SK-N-SH treated with all-trans-retinoic acid at 6 μM for 48 hours (cell line): ENCODE measurements at regions not wholly inside any gene's neighbourhood (a gene's known extent, or its start where the extent isn't known, plus 50 kb on each side); places are given as distances from the start of the nearest gene placed in this dataset.

Experiments used
- ARNTL ChIP-seq: fragments of 450-650 bp; formaldehyde crosslinking; IDR thresholded peaks from 2 replicates; pipeline ENCODE4 v1.5.0; 2020; ENCODE audit warnings: low read depth, mild to moderate bottlenecking, moderate library complexity, borderline replicate concordance
- CREB5 ChIP-seq: fragments of 250-450 bp; sonication (Bioruptor Pico); IDR thresholded peaks from 2 replicates; pipeline ENCODE4 v1.5.1; 2020; ENCODE audit warnings: low read depth, mild to moderate bottlenecking, moderate library complexity
- ESRRG ChIP-seq: fragments of 250-450 bp; sonication (Bioruptor Pico); IDR thresholded peaks from 2 replicates; pipeline ENCODE4 v1.6.1; 2021; ENCODE audit warnings: mild to moderate bottlenecking
- OSR1 ChIP-seq: fragments of 250-450 bp; sonication (Bioruptor Pico); IDR thresholded peaks from 2 replicates; pipeline ENCODE4 v1.8.0; 2022; ENCODE audit warnings: moderate library complexity, mild to moderate bottlenecking, inconsistent platforms
- PATZ1 ChIP-seq: fragments of 250-450 bp; sonication (Bioruptor Pico); IDR thresholded peaks from 2 replicates; pipeline ENCODE4 v1.8.0; 2020; ENCODE audit warnings: mild to moderate bottlenecking, moderate library complexity, borderline replicate concordance
- RARB ChIP-seq: fragments of 250-450 bp; sonication (Bioruptor Pico); IDR thresholded peaks from 2 replicates; pipeline ENCODE4 v1.8.0; 2021; ENCODE audit warnings: mild to moderate bottlenecking, moderate library complexity
- SNAI2 ChIP-seq: fragments of 250-450 bp; sonication (Bioruptor Pico); IDR thresholded peaks from 2 replicates; pipeline ENCODE4 v1.5.0; 2020; ENCODE audit warnings: mild to moderate bottlenecking, moderate library complexity
- TCF4 ChIP-seq: fragments of 250-450 bp; sonication (Bioruptor Pico); IDR thresholded peaks from 2 replicates; pipeline ENCODE4 v1.8.0; 2021; ENCODE audit warnings: mild to moderate bottlenecking, moderate library complexity, borderline replicate concordance
- ZFP3 ChIP-seq: fragments of 250-450 bp; sonication (Bioruptor Pico); IDR thresholded peaks from 2 replicates; pipeline ENCODE4 v1.5.0; 2020; ENCODE audit warnings: mild to moderate bottlenecking, moderate library complexity
- ZFP30 ChIP-seq: fragments of 450-650 bp; formaldehyde crosslinking; IDR thresholded peaks from 2 replicates; pipeline ENCODE4 v1.5.0; 2022; ENCODE audit warnings: mild to moderate bottlenecking, moderate library complexity
- ZNF565 ChIP-seq: fragments of 450-650 bp; formaldehyde crosslinking; conservative IDR thresholded peaks from 2 replicates; pipeline ENCODE4 v1.5.0; 2020; ENCODE audit warnings: low read depth, mild to moderate bottlenecking, moderate library complexity
- ZNF70 ChIP-seq: fragments of 450-650 bp; formaldehyde crosslinking; IDR thresholded peaks from 2 replicates; pipeline ENCODE4 v1.5.0; 2020; ENCODE audit warnings: mild to moderate bottlenecking, moderate library complexity
- ZNF8 ChIP-seq: fragments of 450-650 bp; formaldehyde crosslinking; IDR thresholded peaks from 2 replicates; pipeline ENCODE4 v1.5.0; 2020; ENCODE audit warnings: mild to moderate bottlenecking, moderate library complexity
- TF ChIP-seq, protein P1 (sequence below): fragments of 250-450 bp; sonication (Bioruptor Pico); IDR thresholded peaks from 2 replicates; pipeline ENCODE4 v1.5.1; 2021; ENCODE audit warnings: mild to moderate bottlenecking, moderate library complexity

DNA sequence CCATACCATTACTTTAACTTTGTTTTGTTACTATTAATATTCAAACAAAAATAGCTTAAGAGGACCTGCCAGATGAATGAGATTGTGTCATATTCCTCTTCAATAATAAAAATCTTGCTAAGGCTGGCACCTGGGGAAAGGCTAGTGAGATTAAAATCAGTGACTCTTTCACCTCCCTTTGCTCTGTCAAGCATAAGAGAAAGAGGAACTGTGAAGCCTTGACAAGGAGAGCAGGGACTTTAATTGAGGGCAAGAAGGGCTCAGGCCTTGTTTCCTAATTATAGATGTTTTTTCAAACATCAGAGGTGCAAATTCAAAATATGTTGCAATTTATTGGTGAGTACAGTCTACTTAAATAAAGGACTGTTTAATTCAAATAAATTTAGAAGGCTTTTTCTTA lies 91.7 kb downstream of the SPATA31D1 start:
- TF ChIP-seq ZNF8 (CRISPR knock-in tag): no peak
- no peak for TF ChIP-seq ZNF70 (CRISPR knock-in tag)
- TF ChIP-seq, protein P1, sequence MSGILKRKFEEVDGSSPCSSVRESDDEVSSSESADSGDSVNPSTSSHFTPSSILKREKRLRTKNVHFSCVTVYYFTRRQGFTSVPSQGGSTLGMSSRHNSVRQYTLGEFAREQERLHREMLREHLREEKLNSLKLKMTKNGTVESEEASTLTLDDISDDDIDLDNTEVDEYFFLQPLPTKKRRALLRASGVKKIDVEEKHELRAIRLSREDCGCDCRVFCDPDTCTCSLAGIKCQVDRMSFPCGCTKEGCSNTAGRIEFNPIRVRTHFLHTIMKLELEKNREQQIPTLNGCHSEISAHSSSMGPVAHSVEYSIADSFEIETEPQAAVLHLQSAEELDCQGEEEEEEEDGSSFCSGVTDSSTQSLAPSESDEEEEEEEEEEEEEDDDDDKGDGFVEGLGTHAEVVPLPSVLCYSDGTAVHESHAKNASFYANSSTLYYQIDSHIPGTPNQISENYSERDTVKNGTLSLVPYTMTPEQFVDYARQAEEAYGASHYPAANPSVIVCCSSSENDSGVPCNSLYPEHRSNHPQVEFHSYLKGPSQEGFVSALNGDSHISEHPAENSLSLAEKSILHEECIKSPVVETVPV (CRISPR knock-in tag): no peak
- no peak for TF ChIP-seq CREB5 (CRISPR knock-in tag)
- no peak for TF ChIP-seq OSR1 (CRISPR knock-in tag)
- TF ChIP-seq ZFP30: no peak
- TF ChIP-seq ZNF565 (CRISPR knock-in tag): no peak
- TF ChIP-seq ARNTL (CRISPR knock-in tag): no peak
- TF ChIP-seq SNAI2 (CRISPR knock-in tag): no peak
- no peak for TF ChIP-seq TCF4 (CRISPR knock-in tag)
- TF ChIP-seq PATZ1: no peak
- no peak for TF ChIP-seq ZFP3 (CRISPR knock-in tag)
- TF ChIP-seq RARB (CRISPR knock-in tag): no peak
- TF ChIP-seq ESRRG (CRISPR knock-in tag): no peak
